GM18858 (cell line): ENCODE measurements at regions not wholly inside any gene's neighbourhood (a gene's known extent, or its start where the extent isn't known, plus 50 kb on each side); places are given as distances from the start of the nearest gene placed in this dataset.
A peak's percentile ranks its signal among the peaks of the same experiment; 100 is the strongest.

Experiments
- ATAC-seq: cut with Tn5 transposase; IDR thresholded peaks from one replicate; pipeline ENCODE4 v1.9.1; 2021; ENCODE audit not compliant: unreplicated experiment

GRCh38 chr4:159443975-159444374 lies 341.1 kb downstream of the RAPGEF2 start:
- ATAC-seq: no peak

GRCh38 chr4:159444678-159445077 lies 341.8 kb downstream of the RAPGEF2 start:
- ATAC-seq: no peak

- ATAC-seq: no peak
These were observed 342.8 kb downstream of the RAPGEF2 start for GRCh38 chr4:159445692-159446091.

GRCh38 chr4:159446266-159446976 lies 343.5 kb downstream of the RAPGEF2 start:
- peak; percentile 99 for ATAC-seq

GRCh38 chr4:159447296-159447695 lies 344.4 kb downstream of the RAPGEF2 start:
- no peak for ATAC-seq

- ATAC-seq: no peak
These were observed 348.1 kb downstream of the RAPGEF2 start for GRCh38 chr4:159451006-159451405.

GRCh38 chr4:159455675-159456237 lies 352.9 kb downstream of the RAPGEF2 start:
- peak; percentile 58 for ATAC-seq

- no peak for ATAC-seq
These were observed 357.5 kb downstream of the RAPGEF2 start for GRCh38 chr4:159460371-159460770.

GRCh38 chr4:159463235-159463634 lies 360.4 kb downstream of the RAPGEF2 start:
- no peak for ATAC-seq

GRCh38 chr4:159464302-159464701 lies 361.4 kb downstream of the RAPGEF2 start:
- no peak for ATAC-seq

- no peak for ATAC-seq
These were observed 374.0 kb downstream of the RAPGEF2 start for GRCh38 chr4:159476886-159477285.

GRCh38 chr4:159480826-159481225 lies 377.9 kb downstream of the RAPGEF2 start:
- ATAC-seq: no peak

- ATAC-seq: no peak
These were observed 379.1 kb downstream of the RAPGEF2 start for GRCh38 chr4:159481936-159482335.

GRCh38 chr4:159483110-159483781 lies 380.4 kb downstream of the RAPGEF2 start:
- no peak for ATAC-seq

GRCh38 chr4:159483782-159484741 lies 381.2 kb downstream of the RAPGEF2 start:
- ATAC-seq: no peak

- ATAC-seq: no peak
These were observed 382.0 kb downstream of the RAPGEF2 start for GRCh38 chr4:159484864-159485263.

- ATAC-seq: peak; percentile 97
These were observed 384.4 kb downstream of the RAPGEF2 start for GRCh38 chr4:159487284-159487747.

- no peak for ATAC-seq
These were observed 386.8 kb downstream of the RAPGEF2 start for GRCh38 chr4:159489646-159490045.

GRCh38 chr4:159495515-159496236 lies 392.8 kb downstream of the RAPGEF2 start:
- no peak for ATAC-seq

GRCh38 chr4:159496248-159496647 lies 393.4 kb downstream of the RAPGEF2 start:
- ATAC-seq: no peak
